Prostate gland (tissue), 2 donors: ENCODE measurements at regions not wholly inside any gene's neighbourhood (a gene's known extent, or its start where the extent isn't known, plus 50 kb on each side); places are given as distances from the start of the nearest gene placed in this dataset.

Source experiments
- DNase-seq: peaks from one replicate; pipeline ENCODE4 v3.0.0-alpha.2; 2019; ENCODE audit warnings: low spot score
- H3K27ac ChIP-seq, 2 donors: fragments of 200-600 bp; sonication (generic); 2 replicates each; pipeline ENCODE4 v1.5.1; 2017 to 2019
- H3K27me3 ChIP-seq: fragments of 200-600 bp; sonication (generic); replicated peaks from 2 replicates; pipeline ENCODE4 v1.5.1; 2019; ENCODE audit not compliant: insufficient read depth
- H3K36me3 ChIP-seq, 2 donors: fragments of 200-600 bp; sonication (generic); 1 replicate in 1 of 2; 2 replicates in 1 of 2; pipeline versions ENCODE4 v1.5.1 to v1.8.1; 2017 to 2019
- H3K4me1 ChIP-seq: fragments of 200-600 bp; sonication (generic); replicated peaks from 2 replicates; pipeline ENCODE4 v1.5.1; 2019
- H3K4me3 ChIP-seq, 2 donors: fragments of 200-600 bp; sonication (generic); 2 replicates each; pipeline ENCODE4 v1.5.1; 2017 to 2019
- H3K9me3 ChIP-seq: fragments of 200-600 bp; sonication (generic); 2 replicates; pipeline ENCODE4 v1.5.1; 2017
- CTCF ChIP-seq, 4 experiments: fragments of 200-600 bp in 2 of 4; fragments of 450-650 bp in 2 of 4; sonication (generic) in 2 of 4; IDR thresholded peaks; 1 replicate in 3 of 4; 2 replicates in 1 of 4; pipeline ENCODE4 v1.5.1; 2016 to 2019; ENCODE audit warnings: antibody characterized with exemption in 4 of 4, mild to moderate bottlenecking in 2 of 4, moderate library complexity in 2 of 4
- POLR2A ChIP-seq: fragments of 450-650 bp; IDR thresholded peaks from one replicate; pipeline ENCODE4 v1.6.1; 2016; ENCODE audit warnings: antibody characterized with exemption, mild to moderate bottlenecking
- POLR2AphosphoS5 ChIP-seq: sonication (generic); formaldehyde crosslinking; IDR thresholded peaks from one replicate; pipeline ENCODE4 v1.6.1; 2017; ENCODE audit warnings: antibody characterized with exemption
- WGBS: methylation state at CpG from one replicate; pipeline ENCODE4 v1.1.5; 2018; 5-methylcytosine and 5-hydroxymethylcytosine counted together
- intact Hi-C: fragments of 100-400 bp; cut with DNase I; formaldehyde crosslinking; loops from one replicate; pipeline ENCODE4 v1.14.2; 2022

DNA sequence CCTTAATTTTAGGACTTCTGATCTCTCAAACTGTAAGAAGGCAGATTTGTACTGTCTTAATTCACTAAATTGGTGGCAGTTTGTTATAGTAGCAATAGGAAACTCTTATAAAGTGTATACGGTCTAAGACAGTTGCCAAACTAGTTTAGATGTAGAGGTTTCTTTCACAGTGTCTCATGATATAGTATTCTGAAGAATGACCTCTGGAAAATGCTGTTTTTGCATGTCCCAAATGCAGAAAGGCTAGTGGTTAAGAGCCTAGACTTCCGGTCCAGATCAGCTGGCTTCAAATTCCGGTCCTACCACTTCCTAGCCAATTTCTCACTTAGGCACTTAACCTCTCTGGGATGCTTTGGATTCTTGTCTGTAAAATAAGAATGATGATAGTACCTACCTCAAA lies 538.5 kb downstream of the CENPC start:
- intact Hi-C loops = no loop called here
- Histone ChIP-seq H3K36me3 (no peaks in the 10 kb centered on the region), H3K4me3 (no peak overlapping the region), H3K4me1 (no peaks in the 10 kb centered on the region), H3K9me3 (no peaks in the 10 kb centered on the region), H3K27ac (no peak overlapping the region), H3K27me3 (no peaks in the 10 kb centered on the region)
- 68% methylated on average over 3 of the region's 3 CpGs for WGBS
- no peak for DNase-seq
- TF ChIP-seq CTCF (IDR thresholded peaks at IDR 0.05) (no peak), POLR2AphosphoS5 (no peak), POLR2A (no peak)

GRCh38 chr4:66991521-66991920 lies 553.8 kb downstream of the CENPC start:
- Histone ChIP-seq H3K4me1 (no peaks in the 10 kb centered on the region), H3K27me3 (no peaks in the 10 kb centered on the region), H3K4me3 (no peak overlapping the region), H3K27ac (no peak overlapping the region), H3K36me3 (no peaks in the 10 kb centered on the region), H3K9me3 (no peaks in the 10 kb centered on the region)
- TF ChIP-seq POLR2AphosphoS5 = no peak
- no peak for TF ChIP-seq CTCF (IDR thresholded peaks at IDR 0.05)
- no peak for TF ChIP-seq POLR2A
- intact Hi-C loops = no loop called here
- DNase-seq = no peak

DNA sequence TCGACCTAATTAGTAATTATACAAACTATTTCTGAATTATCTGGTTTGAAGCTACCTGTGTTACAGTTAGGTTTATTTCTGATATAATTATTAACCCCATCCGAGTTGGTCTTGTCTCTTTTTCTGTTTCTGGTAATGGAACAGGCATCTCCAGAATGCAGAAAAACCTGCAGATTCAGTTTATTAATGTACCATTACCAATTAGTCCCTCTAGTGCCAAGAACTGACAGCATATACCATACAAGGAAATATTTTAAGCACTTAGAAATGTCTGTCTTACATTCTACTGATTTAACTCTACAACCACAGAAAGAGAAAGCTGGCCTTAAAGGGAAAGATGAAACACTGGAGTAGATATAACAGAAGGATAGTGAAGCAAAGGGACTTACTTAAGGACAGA lies 570.6 kb downstream of the CENPC start:
- no peaks in the 10 kb centered on the region for H3K27me3 ChIP-seq
- H3K4me1 ChIP-seq = no peaks in the 10 kb centered on the region
- H3K9me3 ChIP-seq = no peaks in the 10 kb centered on the region
- no peak for TF ChIP-seq POLR2A
- no peak for TF ChIP-seq CTCF (IDR thresholded peaks at IDR 0.05)
- no peak for TF ChIP-seq POLR2AphosphoS5
- no peak overlapping the region for H3K27ac ChIP-seq
- DNase-seq = no peak
- 43% methylated on average over 2 of the region's 2 CpGs for WGBS
- H3K4me3 ChIP-seq = no peak overlapping the region
- intact Hi-C loops = no loop called here
- H3K36me3 ChIP-seq = no peaks in the 10 kb centered on the region

DNA sequence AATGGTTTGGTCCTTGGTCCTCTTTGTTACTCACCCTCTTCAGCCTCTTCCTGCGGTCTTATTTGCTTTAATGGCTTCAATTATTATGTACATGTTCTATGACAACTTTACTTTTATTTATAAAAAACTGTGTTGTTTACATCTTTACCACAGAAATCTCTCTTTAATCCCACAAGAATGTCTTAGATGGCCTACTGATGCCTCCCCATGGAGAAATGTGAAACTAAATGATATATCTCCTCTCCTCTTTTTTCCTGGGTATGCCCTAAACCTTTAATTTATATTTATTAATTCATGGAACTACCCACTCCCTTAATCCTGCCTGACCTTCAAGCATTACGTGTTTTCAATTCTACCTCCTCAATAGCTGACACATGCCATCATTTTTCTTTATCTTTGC lies 573.2 kb downstream of the CENPC start:
- H3K27ac ChIP-seq = no peak overlapping the region
- DNase-seq = no peak
- intact Hi-C loops = no loop called here
- H3K36me3 ChIP-seq = no peaks in the 10 kb centered on the region
- 88% methylated on average over 2 of the region's 2 CpGs for WGBS
- no peak for TF ChIP-seq CTCF (IDR thresholded peaks at IDR 0.05)
- TF ChIP-seq POLR2AphosphoS5 = no peak
- TF ChIP-seq POLR2A = no peak
- no peaks in the 10 kb centered on the region for H3K9me3 ChIP-seq
- no peaks in the 10 kb centered on the region for H3K27me3 ChIP-seq
- H3K4me3 ChIP-seq = no peak overlapping the region
- no peaks in the 10 kb centered on the region for H3K4me1 ChIP-seq

DNA sequence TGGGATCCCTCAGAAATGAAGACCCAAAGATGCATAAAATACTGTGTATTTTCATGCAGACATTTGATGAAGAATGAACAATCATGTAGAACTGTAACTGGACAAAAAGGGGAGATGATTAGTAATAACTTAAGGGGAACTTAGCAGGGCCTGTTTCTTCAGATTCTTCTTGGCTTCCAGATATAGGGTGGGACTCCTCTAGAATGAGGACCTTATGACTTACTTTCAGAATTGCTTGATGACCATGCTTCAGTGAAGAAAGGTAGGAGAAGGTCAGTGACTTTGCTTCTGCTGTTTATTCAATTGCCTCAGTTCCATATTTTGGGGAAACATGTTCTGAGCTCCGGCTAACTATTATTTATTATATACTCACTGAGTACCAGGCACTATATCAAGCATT lies 580.8 kb downstream of the CENPC start:
- no peaks in the 10 kb centered on the region for H3K36me3 ChIP-seq
- no peaks in the 10 kb centered on the region for H3K4me1 ChIP-seq
- TF ChIP-seq POLR2A = no peak
- TF ChIP-seq CTCF (IDR thresholded peaks at IDR 0.05) = no peak
- H3K4me3 ChIP-seq = no peak overlapping the region
- intact Hi-C loops = no loop called here
- H3K9me3 ChIP-seq = no peaks in the 10 kb centered on the region
- H3K27ac ChIP-seq = no peak overlapping the region
- no peak for DNase-seq
- 94% methylated on average over 1 of the region's 1 CpG for WGBS
- H3K27me3 ChIP-seq = no peaks in the 10 kb centered on the region
